ENCODE measurements at regions not wholly inside any gene's neighbourhood (a gene's known extent, or its start where the extent isn't known, plus 50 kb on each side); places are given as distances from the start of the nearest gene placed in this dataset.

DNA sequence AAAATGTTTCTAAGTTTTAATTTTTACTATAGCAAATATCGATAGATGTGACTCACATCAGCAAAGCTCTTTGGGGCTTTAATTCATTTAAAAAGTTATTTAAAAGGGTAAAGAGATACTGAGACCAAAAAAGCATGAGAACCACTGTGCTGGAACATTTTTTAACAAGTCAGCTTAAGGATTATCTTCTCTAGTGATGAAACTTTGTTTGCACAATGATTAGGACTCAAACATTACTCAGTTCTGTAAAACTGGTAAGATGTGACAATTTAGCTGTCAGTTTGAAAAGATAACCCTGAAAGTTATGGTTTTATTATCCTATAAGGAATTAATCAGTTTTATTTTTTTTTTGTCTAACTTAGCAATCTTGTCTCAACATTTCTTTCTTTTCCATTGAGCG lies 301.4 kb downstream of the TSN start:
- TF ChIP-seq CTCF (IDR thresholded peaks at IDR 0.05; ENCODE audit: low read depth, low read length) (no peak), EZH2phosphoT487 (IDR thresholded peaks at IDR 0.05; ENCODE audit: low read depth) (no peak)
- Histone ChIP-seq H3K4me2 (ENCODE audit: low read length) (no peak overlapping the region), H2AFZ (ENCODE audit: low read depth, low read length) (no peak overlapping the region), H3K9me3 (ENCODE audit: insufficient read depth, low read length) (no peaks in the 10 kb centered on the region), H3K27me3 (ENCODE audit: low read depth, low read length) (peaks cover 12% of the 10 kb centered on the region; the same call in 1 of the 2 replicates), H3K79me2 (ENCODE audit: low read length) (no peaks in the 10 kb centered on the region), H3K4me1 (ENCODE audit: low read length) (no peaks in the 10 kb centered on the region), H3K27ac (ENCODE audit: low read length) (no peak overlapping the region), H3K36me3 (replicated peaks; ENCODE audit: low read depth, low read length) (no peaks in the 10 kb centered on the region), H4K20me1 (ENCODE audit: insufficient read depth, low read length) (no peaks in the 10 kb centered on the region), H3K9ac (ENCODE audit: low read length) (no peak overlapping the region), H3K4me3 (ENCODE audit: low read length) (no peak overlapping the region)

- H3K4me3 ChIP-seq (ENCODE audit: low read length): no peak overlapping the region
- no peak overlapping the region for H3K27ac ChIP-seq (ENCODE audit: low read length)
- no peaks in the 10 kb centered on the region for H3K4me1 ChIP-seq (ENCODE audit: low read length)
- H3K79me2 ChIP-seq (ENCODE audit: low read length): no peaks in the 10 kb centered on the region
- peaks cover 7% of the 10 kb centered on the region; the same call in 1 of the 2 replicates for H3K27me3 ChIP-seq (ENCODE audit: low read depth, low read length)
- H3K36me3 ChIP-seq (replicated peaks; ENCODE audit: low read depth, low read length): no peaks in the 10 kb centered on the region
- no peaks in the 10 kb centered on the region for H4K20me1 ChIP-seq (ENCODE audit: insufficient read depth, low read length)
- no peak overlapping the region for H3K9ac ChIP-seq (ENCODE audit: low read length)
- H3K9me3 ChIP-seq (ENCODE audit: insufficient read depth, low read length): no peaks in the 10 kb centered on the region
- H2AFZ ChIP-seq (ENCODE audit: low read depth, low read length): no peak overlapping the region
- H3K4me2 ChIP-seq (ENCODE audit: low read length): no peak overlapping the region
- TF ChIP-seq EZH2phosphoT487 (IDR thresholded peaks at IDR 0.05; ENCODE audit: low read depth): no peak
- TF ChIP-seq CTCF (IDR thresholded peaks at IDR 0.05; ENCODE audit: low read depth, low read length): no peak
These were observed 305.8 kb downstream of the TSN start for GRCh38 chr2:122061206-122061605.

DNA sequence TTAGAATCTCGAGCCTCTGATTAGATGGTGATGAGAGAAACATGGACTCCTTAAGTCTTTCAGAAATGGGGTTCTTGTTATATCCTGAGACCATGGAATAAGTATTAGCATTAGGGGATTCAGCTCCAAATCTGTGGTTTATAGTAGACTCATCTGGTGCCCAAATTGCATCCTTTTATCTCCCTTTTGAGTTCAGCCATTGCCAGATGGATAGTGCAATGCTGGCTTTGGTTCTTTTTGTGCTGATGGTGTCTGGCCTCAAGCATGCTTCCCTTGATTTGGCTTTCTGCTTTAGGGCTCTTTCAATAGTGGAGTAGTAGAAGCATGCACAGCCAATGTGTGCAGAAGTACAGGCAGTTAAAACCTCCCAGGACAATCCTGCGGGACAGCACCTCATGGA lies 306.4 kb downstream of the TSN start:
- Histone ChIP-seq H2AFZ (ENCODE audit: low read depth, low read length) (no peak overlapping the region), H4K20me1 (ENCODE audit: insufficient read depth, low read length) (no peaks in the 10 kb centered on the region), H3K4me1 (ENCODE audit: low read length) (no peaks in the 10 kb centered on the region)

DNA sequence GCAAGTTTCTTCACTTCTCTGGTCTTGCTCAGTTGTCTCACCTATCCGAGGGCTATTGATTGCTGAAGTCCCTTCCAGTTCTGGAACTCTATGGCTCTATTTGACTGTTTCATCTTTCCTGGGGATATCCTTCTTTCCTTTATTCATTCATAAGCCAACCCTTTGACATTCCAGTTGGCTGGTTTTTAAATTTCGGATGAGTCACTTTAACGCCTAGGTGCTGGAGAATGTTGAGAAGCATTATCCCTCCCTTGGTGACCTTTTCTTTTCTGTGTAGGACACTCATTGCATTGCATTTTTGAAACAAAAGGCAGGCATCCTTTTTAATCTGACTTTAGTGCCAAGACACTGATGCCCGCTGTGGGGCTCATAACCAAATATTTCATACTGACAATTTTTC lies 307.1 kb downstream of the TSN start:
- Histone ChIP-seq H3K36me3 (replicated peaks; ENCODE audit: low read depth, low read length) (no peaks in the 10 kb centered on the region), H3K79me2 (ENCODE audit: low read length) (no peaks in the 10 kb centered on the region), H3K27me3 (ENCODE audit: low read depth, low read length) (peaks cover 7% of the 10 kb centered on the region; the same call in 1 of the 2 replicates), H3K4me3 (ENCODE audit: low read length) (no peak overlapping the region), H3K9me3 (ENCODE audit: insufficient read depth, low read length) (no peaks in the 10 kb centered on the region), H3K4me1 (ENCODE audit: low read length) (no peaks in the 10 kb centered on the region), H3K9ac (ENCODE audit: low read length) (no peak overlapping the region), H3K4me2 (ENCODE audit: low read length) (no peak overlapping the region), H4K20me1 (ENCODE audit: insufficient read depth, low read length) (no peaks in the 10 kb centered on the region), H3K27ac (ENCODE audit: low read length) (no peak overlapping the region), H2AFZ (ENCODE audit: low read depth, low read length) (no peak overlapping the region)
- TF ChIP-seq EZH2phosphoT487 (IDR thresholded peaks at IDR 0.05; ENCODE audit: low read depth): no peak
- no peak for TF ChIP-seq CTCF (IDR thresholded peaks at IDR 0.05; ENCODE audit: low read depth, low read length)

More for the DNA sequence above, 306.4 kb downstream of the TSN start:
- no peaks in the 10 kb centered on the region for H3K79me2 ChIP-seq (ENCODE audit: low read length)
- H3K9ac ChIP-seq (ENCODE audit: low read length): no peak overlapping the region
- no peaks in the 10 kb centered on the region for H3K9me3 ChIP-seq (ENCODE audit: insufficient read depth, low read length)
- TF ChIP-seq EZH2phosphoT487 (IDR thresholded peaks at IDR 0.05; ENCODE audit: low read depth) (no peak), CTCF (IDR thresholded peaks at IDR 0.05; ENCODE audit: low read depth, low read length) (no peak)
- peaks cover 7% of the 10 kb centered on the region; the same call in 1 of the 2 replicates for H3K27me3 ChIP-seq (ENCODE audit: low read depth, low read length)
- H3K27ac ChIP-seq (ENCODE audit: low read length): no peak overlapping the region
- no peak overlapping the region for H3K4me3 ChIP-seq (ENCODE audit: low read length)
- no peak overlapping the region for H3K4me2 ChIP-seq (ENCODE audit: low read length)
- H3K36me3 ChIP-seq (replicated peaks; ENCODE audit: low read depth, low read length): no peaks in the 10 kb centered on the region

Measured in OCI-LY3 (cell line).